NT2/D1 (cell line): ENCODE measurements at regions not wholly inside any gene's neighbourhood (a gene's known extent, or its start where the extent isn't known, plus 50 kb on each side); places are given as distances from the start of the nearest gene placed in this dataset.

Source experiments
- SUZ12 ChIP-seq: IDR thresholded peaks from 2 replicates; pipeline ENCODE4 v1.6.1; 2011; ENCODE audit not compliant: insufficient read length, insufficient read depth; ENCODE audit errors: extremely low read depth
- YY1 ChIP-seq: IDR thresholded peaks from 2 replicates; pipeline ENCODE4 v1.6.1; 2011; ENCODE audit not compliant: insufficient read length, insufficient read depth

GRCh38 chrX:40415675-40416074, 165.1 kb upstream of the ATP6AP2 start:
- TF ChIP-seq YY1 = no peak
- TF ChIP-seq SUZ12 = no peak
